Panc1 (cell line): ENCODE measurements at regions not wholly inside any gene's neighbourhood (a gene's known extent, or its start where the extent isn't known, plus 50 kb on each side); places are given as distances from the start of the nearest gene placed in this dataset.

Experiments used
- ATAC-seq: fragments of 200-7000 bp; cut with Tn5 transposase; 2 replicates; pipeline ENCODE4 v1.9.1; 2020; ENCODE audit warnings: mild to moderate bottlenecking, moderate library complexity
- BruUV-seq: library from RNA; stranded (reverse); fragments of 400-500 nt; replicated peaks from 2 replicates; lab custom pipeline; 2021; lab: Mats Ljungman, UMichigan
- CTCF ChIA-PET: fragments of 300-600 bp; sonication (Branson Sonifier 250); formaldehyde crosslinking; loops from one replicate; lab custom pipeline; 2022; ENCODE audit warnings: antibody characterized with exemption; lab: Charles Lee
- POLR2A ChIA-PET: fragments of 300-600 bp; sonication (Branson Sonifier 250); formaldehyde crosslinking; loops from one replicate; lab custom pipeline; 2022; ENCODE audit warnings: antibody characterized with exemption; lab: Charles Lee
- DNase-seq: peaks from one replicate; pipeline ENCODE4 v3.0.0-alpha.2; 2010; ENCODE audit warnings: low read depth, low spot score
- H3K27ac ChIP-seq: 2 replicates; pipeline ENCODE4 v1.5.1; 2011; ENCODE audit warnings: mild to moderate bottlenecking, low read length, inconsistent platforms
- H3K27me3 ChIP-seq: fragments of 200-500 bp; sonication (Bioruptor generic); 2 replicates; pipeline ENCODE4 v1.6.0; 2014; ENCODE audit warnings: low read length, inconsistent platforms; ENCODE audit not compliant: control insufficient read depth, insufficient read depth
- H3K36me3 ChIP-seq: fragments of 200-500 bp; sonication (Bioruptor generic); 2 replicates; pipeline ENCODE4 v1.5.1; 2014; ENCODE audit warnings: inconsistent platforms, mild to moderate bottlenecking, low read length, moderate library complexity; ENCODE audit not compliant: control insufficient read depth, insufficient read depth
- H3K4me1 ChIP-seq: 2 replicates; pipeline ENCODE4 v1.5.1; 2011; ENCODE audit warnings: inconsistent platforms, mild to moderate bottlenecking, low read length, moderate library complexity; ENCODE audit not compliant: control insufficient read depth, insufficient read depth
- H3K4me3 ChIP-seq, 2 experiments: 2 replicates each; pipeline ENCODE4 v1.5.1; 2011 to 2012; ENCODE audit warnings: low read depth in 2 of 2, low read length in 2 of 2, mild to moderate bottlenecking in 2 of 2, inconsistent platforms in 1 of 2, moderate library complexity in 1 of 2
- H3K9me3 ChIP-seq: fragments of 200-500 bp; sonication (Bioruptor generic); 2 replicates; pipeline ENCODE4 v1.5.1; 2014; ENCODE audit warnings: low read depth, mild to moderate bottlenecking, inconsistent platforms, low read length, moderate library complexity; ENCODE audit not compliant: control insufficient read depth, insufficient read depth
- POLR2AphosphoS5 ChIP-seq: IDR thresholded peaks from 2 replicates; pipeline ENCODE4 v1.6.1; 2012; ENCODE audit warnings: mild to moderate bottlenecking, low read depth, low read length, moderate library complexity
- REST ChIP-seq, 2 experiments: IDR thresholded peaks; 2 replicates each; pipeline ENCODE4 v1.6.1; 2011 to 2012; ENCODE audit warnings: low read depth in 2 of 2, control low read depth in 1 of 2, low read length in 1 of 2, mild to moderate bottlenecking in 1 of 2, moderate library complexity in 1 of 2; ENCODE audit not compliant: insufficient read depth in 1 of 2
- SIN3A ChIP-seq: IDR thresholded peaks from 2 replicates; pipeline ENCODE4 v1.6.1; 2012; ENCODE audit warnings: low read depth, mild to moderate bottlenecking, low read length, moderate library complexity, borderline replicate concordance; ENCODE audit not compliant: insufficient read depth
- TCF7L2 ChIP-seq: IDR thresholded peaks from 2 replicates; pipeline ENCODE4 v1.6.1; 2011; ENCODE audit warnings: mild to moderate bottlenecking, low read depth, low read length, inconsistent platforms
- in situ Hi-C: cut with HindIII; loops from 2 replicates; pipeline ENCODE4 v1.10.0; 2016; ENCODE audit warnings: low sequenced_read_pairs, low pct_unique_long_range_greater_than_20kb
- intact Hi-C: fragments of 100-400 bp; cut with micrococcal nuclease; formaldehyde crosslinking; loops from one replicate; pipeline ENCODE4 v1.10.0; 2022; ENCODE audit not compliant: unreplicated experiment
- TF ChIP-seq, protein P1 (sequence below): fragments of 450-650 bp; IDR thresholded peaks from 2 replicates; pipeline ENCODE4 v1.5.1; 2017; ENCODE audit warnings: mild to moderate bottlenecking

GRCh38 chr5:56361398-56361797, 128.3 kb upstream of the ANKRD55 start:
- ATAC-seq (no peak), DNase-seq (no peak)
- TF ChIP-seq, protein P1, sequence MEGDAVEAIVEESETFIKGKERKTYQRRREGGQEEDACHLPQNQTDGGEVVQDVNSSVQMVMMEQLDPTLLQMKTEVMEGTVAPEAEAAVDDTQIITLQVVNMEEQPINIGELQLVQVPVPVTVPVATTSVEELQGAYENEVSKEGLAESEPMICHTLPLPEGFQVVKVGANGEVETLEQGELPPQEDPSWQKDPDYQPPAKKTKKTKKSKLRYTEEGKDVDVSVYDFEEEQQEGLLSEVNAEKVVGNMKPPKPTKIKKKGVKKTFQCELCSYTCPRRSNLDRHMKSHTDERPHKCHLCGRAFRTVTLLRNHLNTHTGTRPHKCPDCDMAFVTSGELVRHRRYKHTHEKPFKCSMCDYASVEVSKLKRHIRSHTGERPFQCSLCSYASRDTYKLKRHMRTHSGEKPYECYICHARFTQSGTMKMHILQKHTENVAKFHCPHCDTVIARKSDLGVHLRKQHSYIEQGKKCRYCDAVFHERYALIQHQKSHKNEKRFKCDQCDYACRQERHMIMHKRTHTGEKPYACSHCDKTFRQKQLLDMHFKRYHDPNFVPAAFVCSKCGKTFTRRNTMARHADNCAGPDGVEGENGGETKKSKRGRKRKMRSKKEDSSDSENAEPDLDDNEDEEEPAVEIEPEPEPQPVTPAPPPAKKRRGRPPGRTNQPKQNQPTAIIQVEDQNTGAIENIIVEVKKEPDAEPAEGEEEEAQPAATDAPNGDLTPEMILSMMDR: no peak
- TF ChIP-seq REST (IDR thresholded peaks at IDR 0.05; ENCODE audit: insufficient read depth in 1 of 2, low read depth in 2 of 2, low read length in 1 of 2) (no peak), POLR2AphosphoS5 (no peak)
- Histone ChIP-seq H3K9me3 (no peaks in the 10 kb centered on the region), H3K4me1 (peaks cover 6% of the 10 kb centered on the region; the same call in 1 of the 2 replicates), H3K4me3 (no peak overlapping the region), H3K36me3 (no peaks in the 10 kb centered on the region), H3K27ac (no peak overlapping the region), H3K27me3 (no peaks in the 10 kb centered on the region)
- intact Hi-C loops (no loop called here), in situ Hi-C loops (no loop called here)
- ChIA-PET CTCF (no interaction called here), POLR2A (no interaction called here)
- BruUV-seq: no TSS peak

DNA sequence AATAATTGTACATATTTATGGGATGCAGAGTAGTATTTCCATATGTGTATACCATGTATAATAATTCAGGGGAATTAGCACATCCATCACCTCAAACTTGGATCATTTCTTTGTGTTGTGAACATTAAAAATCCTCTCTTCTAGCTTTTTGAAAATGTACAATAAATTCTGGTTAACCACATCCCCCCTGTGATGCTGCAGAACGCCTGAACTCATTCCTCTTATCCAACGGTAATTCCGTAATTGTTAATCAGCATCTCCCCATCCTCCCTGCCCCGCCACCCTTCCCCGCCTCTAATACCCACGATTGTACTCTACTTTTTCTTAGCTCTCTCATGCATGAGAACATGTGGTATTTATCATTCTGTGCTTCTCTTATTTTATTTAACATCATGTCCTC, 127.7 kb upstream of the ANKRD55 start:
- ChIA-PET POLR2A (no interaction called here), CTCF (no interaction called here)
- no peak for ATAC-seq
- BruUV-seq: no TSS peak
- TF ChIP-seq SIN3A (no peak), TCF7L2 (no peak), REST (IDR thresholded peaks at IDR 0.05; ENCODE audit: insufficient read depth in 1 of 2, low read depth in 2 of 2, low read length in 1 of 2) (no peak), POLR2AphosphoS5 (no peak)
- TF ChIP-seq, protein P1: no peak
- Histone ChIP-seq H3K9me3 (no peaks in the 10 kb centered on the region), H3K4me1 (peaks cover 8% of the 10 kb centered on the region; the same call in 1 of the 2 replicates), H3K4me3 (no peak overlapping the region), H3K27me3 (no peaks in the 10 kb centered on the region), H3K27ac (no peak overlapping the region), H3K36me3 (no peaks in the 10 kb centered on the region)
- intact Hi-C loops (no loop called here), in situ Hi-C loops (no loop called here)
- no peak for DNase-seq
